GM23338 (cell line): ENCODE measurements at regions not wholly inside any gene's neighbourhood (a gene's known extent, or its start where the extent isn't known, plus 50 kb on each side); places are given as distances from the start of the nearest gene placed in this dataset.
"Not testable (repeated sequence)": the region's sequence is repeated elsewhere in the genome, so short reads cannot be mapped to it uniquely, and the experiment has no call there.

ENCODE experiments used
- ATAC-seq: fragments of 200-7000 bp; cut with Tn5 transposase; 3 replicates; pipeline ENCODE4 v1.9.1; 2020
- DNase-seq: peaks from one replicate; pipeline ENCODE4 v3.0.0-alpha.2; 2015; ENCODE audit warnings: low spot score
- H2AFZ ChIP-seq: fragments of 200-600 bp; sonication (generic); 2 replicates; pipeline ENCODE4 v1.8.0; 2016; ENCODE audit warnings: antibody characterized with exemption, mild to moderate bottlenecking, moderate library complexity
- H3F3A ChIP-seq: fragments of 200-600 bp; sonication (generic); replicated peaks from 2 replicates; pipeline ENCODE4 v1.8.0; 2017; ENCODE audit warnings: antibody characterized with exemption, mixed run types, low read depth
- H3K27ac ChIP-seq: fragments of 200-600 bp; sonication (generic); 2 replicates; pipeline ENCODE4 v1.6.1; 2016; ENCODE audit warnings: low read depth
- H3K27me3 ChIP-seq: fragments of 200-600 bp; sonication (generic); 2 replicates; pipeline ENCODE4 v1.8.0; 2016; ENCODE audit warnings: mild to moderate bottlenecking, mixed run types, moderate library complexity; ENCODE audit not compliant: insufficient read depth
- H3K36me3 ChIP-seq: fragments of 200-600 bp; sonication (generic); 2 replicates; pipeline ENCODE4 v1.8.0; 2016; ENCODE audit warnings: mild to moderate bottlenecking; ENCODE audit not compliant: insufficient read depth
- H3K4me1 ChIP-seq: fragments of 200-600 bp; sonication (generic); 2 replicates; pipeline ENCODE4 v1.8.0; 2016; ENCODE audit warnings: mild to moderate bottlenecking, moderate library complexity; ENCODE audit not compliant: insufficient read depth
- H3K4me2 ChIP-seq: fragments of 200-600 bp; sonication (generic); 2 replicates; pipeline ENCODE4 v1.7.1; 2017; ENCODE audit warnings: mixed run types
- H3K4me3 ChIP-seq: fragments of 200-600 bp; sonication (generic); 2 replicates; pipeline ENCODE4 v1.6.1; 2016; ENCODE audit warnings: mixed run types
- H3K79me2 ChIP-seq: fragments of 200-600 bp; sonication (generic); replicated peaks from 2 replicates; pipeline ENCODE4 v1.8.0; 2017; ENCODE audit warnings: mild to moderate bottlenecking; ENCODE audit not compliant: insufficient read depth
- H3K9me2 ChIP-seq: fragments of 200-600 bp; sonication (generic); 2 replicates; pipeline ENCODE4 v1.8.0; 2017; ENCODE audit not compliant: insufficient read depth
- H4K20me1 ChIP-seq: fragments of 200-600 bp; sonication (generic); replicated peaks from 2 replicates; pipeline ENCODE4 v1.8.0; 2017; ENCODE audit warnings: mild to moderate bottlenecking; ENCODE audit not compliant: insufficient read depth
- H3K27ac Mint-ChIP-seq: 2 replicates; pipeline ENCODE4 v1.8.0; 2020; ENCODE audit warnings: inconsistent platforms, mild to moderate bottlenecking, moderate library complexity, mixed read lengths
- H3K27me3 Mint-ChIP-seq: 3 replicates; pipeline ENCODE4 v1.8.0; 2022; ENCODE audit warnings: low read depth, mild to moderate bottlenecking, moderate library complexity, mixed read lengths, inconsistent platforms; ENCODE audit not compliant: insufficient read depth, poor library complexity
- H3K36me3 Mint-ChIP-seq: 3 replicates; pipeline ENCODE4 v1.8.0; 2021; ENCODE audit warnings: low read depth, mild to moderate bottlenecking, inconsistent platforms, moderate library complexity, mixed read lengths
- H3K4me1 Mint-ChIP-seq: 3 replicates; pipeline ENCODE4 v1.8.0; 2020; ENCODE audit warnings: mild to moderate bottlenecking, inconsistent platforms, mixed read lengths
- H3K4me3 Mint-ChIP-seq: 3 replicates; pipeline ENCODE4 v1.8.0; 2021; ENCODE audit warnings: moderate library complexity, mild to moderate bottlenecking, inconsistent platforms, mixed read lengths
- H3K9me3 Mint-ChIP-seq: 3 replicates; pipeline ENCODE4 v1.8.0; 2020; ENCODE audit warnings: moderate library complexity, mild to moderate bottlenecking, inconsistent platforms, mixed read lengths
- CREB1 ChIP-seq: fragments of 250-450 bp; sonication (Bioruptor Pico); IDR thresholded peaks from 2 replicates; pipeline ENCODE4 v1.5.0; 2020; ENCODE audit warnings: low read depth, mild to moderate bottlenecking, moderate library complexity
- EZH2 ChIP-seq: fragments of 200-600 bp; sonication (generic); IDR thresholded peaks from one replicate; pipeline ENCODE4 v1.8.0; 2017; ENCODE audit warnings: antibody characterized with exemption, mild to moderate bottlenecking, low read depth; ENCODE audit not compliant: unreplicated experiment
- EZH2phosphoT487 ChIP-seq: fragments of 200-600 bp; sonication (generic); IDR thresholded peaks from one replicate; pipeline ENCODE4 v1.8.1; 2018; ENCODE audit warnings: antibody characterized with exemption; ENCODE audit not compliant: unreplicated experiment
- STAT1 ChIP-seq: IDR thresholded peaks from one replicate; pipeline ENCODE4 v1.6.1; 2016; ENCODE audit warnings: antibody characterized with exemption; ENCODE audit not compliant: unreplicated experiment
- ZNF331 ChIP-seq: fragments of 250-450 bp; sonication (Bioruptor Pico); IDR thresholded peaks from 2 replicates; pipeline ENCODE4 v1.5.0; 2020; ENCODE audit warnings: low read depth, mild to moderate bottlenecking, moderate library complexity
- TF ChIP-seq, protein P1 (sequence below): IDR thresholded peaks from 2 replicates; pipeline ENCODE4 v1.6.1; 2016; ENCODE audit warnings: antibody characterized with exemption
- TF ChIP-seq, protein P2 (sequence below), 2 experiments: fragments of 200-600 bp in 1 of 2; sonication (generic) in 1 of 2; conservative IDR thresholded peaks; 2 replicates each; pipeline versions ENCODE4 v1.5.1 to v1.6.1; 2016 to 2017; ENCODE audit warnings: antibody characterized with exemption in 2 of 2, low read depth in 2 of 2, mild to moderate bottlenecking in 2 of 2, moderate library complexity in 1 of 2
- TF ChIP-seq, protein P3 (sequence below): IDR thresholded peaks from one replicate; pipeline ENCODE4 v1.6.1; 2018; ENCODE audit warnings: antibody characterized with exemption; ENCODE audit not compliant: unreplicated experiment

DNA sequence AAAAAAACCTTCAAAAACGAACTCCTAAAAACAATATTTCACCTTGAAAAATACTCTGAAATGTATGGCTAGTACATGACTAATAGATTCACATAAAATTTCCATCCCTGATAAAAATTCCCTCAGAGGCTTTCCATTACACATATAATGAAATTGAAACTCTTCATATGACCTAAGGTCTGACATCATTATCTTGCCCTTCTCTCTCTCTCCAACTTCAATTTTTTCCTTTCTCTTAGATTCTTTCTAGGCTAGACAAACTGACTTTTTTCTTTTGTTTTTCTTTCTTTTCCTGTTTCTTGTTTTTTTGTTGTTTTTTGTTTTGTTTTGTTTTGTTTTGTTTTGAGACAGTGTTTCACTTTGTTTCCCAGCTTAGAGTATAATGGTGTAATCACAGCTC is 1220.5 kb downstream of the ROBO2 start (continued):
- TF ChIP-seq, protein P1, sequence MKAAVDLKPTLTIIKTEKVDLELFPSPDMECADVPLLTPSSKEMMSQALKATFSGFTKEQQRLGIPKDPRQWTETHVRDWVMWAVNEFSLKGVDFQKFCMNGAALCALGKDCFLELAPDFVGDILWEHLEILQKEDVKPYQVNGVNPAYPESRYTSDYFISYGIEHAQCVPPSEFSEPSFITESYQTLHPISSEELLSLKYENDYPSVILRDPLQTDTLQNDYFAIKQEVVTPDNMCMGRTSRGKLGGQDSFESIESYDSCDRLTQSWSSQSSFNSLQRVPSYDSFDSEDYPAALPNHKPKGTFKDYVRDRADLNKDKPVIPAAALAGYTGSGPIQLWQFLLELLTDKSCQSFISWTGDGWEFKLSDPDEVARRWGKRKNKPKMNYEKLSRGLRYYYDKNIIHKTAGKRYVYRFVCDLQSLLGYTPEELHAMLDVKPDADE: no peak
- TF ChIP-seq CREB1 (CRISPR knock-in tag) (no peak), STAT1 (no peak), ZNF331 (CRISPR knock-in tag) (no peak), EZH2phosphoT487 (no peak), EZH2 (no peak)
- TF ChIP-seq, protein P2, sequence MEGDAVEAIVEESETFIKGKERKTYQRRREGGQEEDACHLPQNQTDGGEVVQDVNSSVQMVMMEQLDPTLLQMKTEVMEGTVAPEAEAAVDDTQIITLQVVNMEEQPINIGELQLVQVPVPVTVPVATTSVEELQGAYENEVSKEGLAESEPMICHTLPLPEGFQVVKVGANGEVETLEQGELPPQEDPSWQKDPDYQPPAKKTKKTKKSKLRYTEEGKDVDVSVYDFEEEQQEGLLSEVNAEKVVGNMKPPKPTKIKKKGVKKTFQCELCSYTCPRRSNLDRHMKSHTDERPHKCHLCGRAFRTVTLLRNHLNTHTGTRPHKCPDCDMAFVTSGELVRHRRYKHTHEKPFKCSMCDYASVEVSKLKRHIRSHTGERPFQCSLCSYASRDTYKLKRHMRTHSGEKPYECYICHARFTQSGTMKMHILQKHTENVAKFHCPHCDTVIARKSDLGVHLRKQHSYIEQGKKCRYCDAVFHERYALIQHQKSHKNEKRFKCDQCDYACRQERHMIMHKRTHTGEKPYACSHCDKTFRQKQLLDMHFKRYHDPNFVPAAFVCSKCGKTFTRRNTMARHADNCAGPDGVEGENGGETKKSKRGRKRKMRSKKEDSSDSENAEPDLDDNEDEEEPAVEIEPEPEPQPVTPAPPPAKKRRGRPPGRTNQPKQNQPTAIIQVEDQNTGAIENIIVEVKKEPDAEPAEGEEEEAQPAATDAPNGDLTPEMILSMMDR (conservative IDR thresholded peaks at IDR 0.05; ENCODE audit: low read depth in 2 of 2): no peak
- TF ChIP-seq, protein P3, sequence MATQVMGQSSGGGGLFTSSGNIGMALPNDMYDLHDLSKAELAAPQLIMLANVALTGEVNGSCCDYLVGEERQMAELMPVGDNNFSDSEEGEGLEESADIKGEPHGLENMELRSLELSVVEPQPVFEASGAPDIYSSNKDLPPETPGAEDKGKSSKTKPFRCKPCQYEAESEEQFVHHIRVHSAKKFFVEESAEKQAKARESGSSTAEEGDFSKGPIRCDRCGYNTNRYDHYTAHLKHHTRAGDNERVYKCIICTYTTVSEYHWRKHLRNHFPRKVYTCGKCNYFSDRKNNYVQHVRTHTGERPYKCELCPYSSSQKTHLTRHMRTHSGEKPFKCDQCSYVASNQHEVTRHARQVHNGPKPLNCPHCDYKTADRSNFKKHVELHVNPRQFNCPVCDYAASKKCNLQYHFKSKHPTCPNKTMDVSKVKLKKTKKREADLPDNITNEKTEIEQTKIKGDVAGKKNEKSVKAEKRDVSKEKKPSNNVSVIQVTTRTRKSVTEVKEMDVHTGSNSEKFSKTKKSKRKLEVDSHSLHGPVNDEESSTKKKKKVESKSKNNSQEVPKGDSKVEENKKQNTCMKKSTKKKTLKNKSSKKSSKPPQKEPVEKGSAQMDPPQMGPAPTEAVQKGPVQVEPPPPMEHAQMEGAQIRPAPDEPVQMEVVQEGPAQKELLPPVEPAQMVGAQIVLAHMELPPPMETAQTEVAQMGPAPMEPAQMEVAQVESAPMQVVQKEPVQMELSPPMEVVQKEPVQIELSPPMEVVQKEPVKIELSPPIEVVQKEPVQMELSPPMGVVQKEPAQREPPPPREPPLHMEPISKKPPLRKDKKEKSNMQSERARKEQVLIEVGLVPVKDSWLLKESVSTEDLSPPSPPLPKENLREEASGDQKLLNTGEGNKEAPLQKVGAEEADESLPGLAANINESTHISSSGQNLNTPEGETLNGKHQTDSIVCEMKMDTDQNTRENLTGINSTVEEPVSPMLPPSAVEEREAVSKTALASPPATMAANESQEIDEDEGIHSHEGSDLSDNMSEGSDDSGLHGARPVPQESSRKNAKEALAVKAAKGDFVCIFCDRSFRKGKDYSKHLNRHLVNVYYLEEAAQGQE: no peak

DNA sequence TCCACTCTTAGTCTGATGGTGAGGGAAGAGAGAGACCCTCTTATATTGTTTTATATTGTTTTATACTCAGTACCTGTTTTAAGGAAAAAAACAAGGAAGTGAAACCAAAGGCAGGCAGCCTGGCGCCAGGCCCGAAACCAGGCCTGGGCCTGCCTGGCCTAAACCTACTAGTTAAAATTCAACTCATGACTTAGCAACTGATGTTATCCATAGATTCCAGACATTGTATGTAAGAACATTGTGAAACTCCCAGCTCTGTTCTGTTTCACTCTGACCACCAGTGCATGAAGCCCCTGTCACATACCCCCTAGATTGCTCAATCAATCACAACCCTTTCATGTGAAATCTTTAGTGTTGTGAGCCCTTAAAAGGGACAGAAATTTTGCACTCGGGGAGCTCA is 1226.7 kb downstream of the ROBO2 start:
- not testable (repeated sequence) for H3K27me3 ChIP-seq, H2AFZ ChIP-seq, H3K27ac ChIP-seq, H3K4me3 ChIP-seq, H3F3A ChIP-seq, H3K4me1 Mint-ChIP-seq, ATAC-seq, H3K9me3 Mint-ChIP-seq, H4K20me1 ChIP-seq, H3K27ac Mint-ChIP-seq, H3K4me1 ChIP-seq, H3K4me3 Mint-ChIP-seq, H3K27me3 Mint-ChIP-seq, H3K79me2 ChIP-seq, H3K36me3 Mint-ChIP-seq, H3K9me2 ChIP-seq, H3K36me3 ChIP-seq, H3K4me2 ChIP-seq, DNase-seq
